Lower leg skin (tissue), 3 donors: ENCODE measurements at regions not wholly inside any gene's neighbourhood (a gene's known extent, or its start where the extent isn't known, plus 50 kb on each side); places are given as distances from the start of the nearest gene placed in this dataset.

Experiments
- POLR2A ChIP-seq, 2 donors: fragments of 450-650 bp; IDR thresholded peaks; one replicate each; pipeline ENCODE4 v1.6.1; 2016 to 2017; ENCODE audit warnings: antibody characterized with exemption in 2 of 2, mild to moderate bottlenecking in 1 of 2, moderate library complexity in 1 of 2
- TF ChIP-seq, protein P1 (sequence below), 3 donors: fragments of 450-650 bp; IDR thresholded peaks; one replicate each; pipeline ENCODE4 v1.5.1; 2016; ENCODE audit warnings: antibody characterized with exemption in 3 of 3, mild to moderate bottlenecking in 3 of 3, moderate library complexity in 2 of 3

DNA sequence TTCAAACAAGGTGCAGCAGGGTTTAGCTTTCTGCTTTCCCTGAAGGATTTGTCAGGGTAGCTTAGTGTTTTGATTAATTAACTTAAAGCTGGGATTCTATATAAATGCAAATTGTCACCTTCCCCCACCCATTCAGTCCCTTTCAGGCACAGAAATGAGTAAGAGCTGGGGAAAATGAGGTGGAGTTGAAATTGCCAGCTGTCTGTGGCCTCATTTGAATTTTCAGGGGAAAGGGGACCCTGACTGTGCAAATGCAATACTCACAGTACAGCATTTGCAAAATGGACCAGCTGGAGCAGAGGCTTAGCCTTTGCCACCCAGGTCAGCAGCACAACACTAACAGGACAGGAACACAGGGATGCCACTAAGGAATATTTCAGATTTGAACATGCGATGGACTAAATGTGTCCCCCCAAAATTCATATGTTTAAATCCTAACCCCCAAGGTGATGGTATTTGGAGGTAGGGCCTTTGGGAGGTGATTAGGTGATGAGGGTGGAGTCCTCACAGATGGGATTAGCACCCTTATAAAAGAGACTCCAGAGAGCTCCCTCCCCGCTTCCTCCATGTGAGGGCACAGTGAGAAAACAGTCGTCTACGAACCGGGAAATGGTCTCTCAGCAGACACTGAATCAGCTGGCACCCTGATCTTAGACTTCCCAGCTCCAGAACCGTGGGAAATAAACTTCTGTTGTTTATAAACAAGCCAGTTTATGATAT lies 59.5 kb upstream of the CYSLTR2 start:
- TF ChIP-seq, protein P1, sequence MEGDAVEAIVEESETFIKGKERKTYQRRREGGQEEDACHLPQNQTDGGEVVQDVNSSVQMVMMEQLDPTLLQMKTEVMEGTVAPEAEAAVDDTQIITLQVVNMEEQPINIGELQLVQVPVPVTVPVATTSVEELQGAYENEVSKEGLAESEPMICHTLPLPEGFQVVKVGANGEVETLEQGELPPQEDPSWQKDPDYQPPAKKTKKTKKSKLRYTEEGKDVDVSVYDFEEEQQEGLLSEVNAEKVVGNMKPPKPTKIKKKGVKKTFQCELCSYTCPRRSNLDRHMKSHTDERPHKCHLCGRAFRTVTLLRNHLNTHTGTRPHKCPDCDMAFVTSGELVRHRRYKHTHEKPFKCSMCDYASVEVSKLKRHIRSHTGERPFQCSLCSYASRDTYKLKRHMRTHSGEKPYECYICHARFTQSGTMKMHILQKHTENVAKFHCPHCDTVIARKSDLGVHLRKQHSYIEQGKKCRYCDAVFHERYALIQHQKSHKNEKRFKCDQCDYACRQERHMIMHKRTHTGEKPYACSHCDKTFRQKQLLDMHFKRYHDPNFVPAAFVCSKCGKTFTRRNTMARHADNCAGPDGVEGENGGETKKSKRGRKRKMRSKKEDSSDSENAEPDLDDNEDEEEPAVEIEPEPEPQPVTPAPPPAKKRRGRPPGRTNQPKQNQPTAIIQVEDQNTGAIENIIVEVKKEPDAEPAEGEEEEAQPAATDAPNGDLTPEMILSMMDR (IDR thresholded peaks at IDR 0.05), result no peak
- no peak for TF ChIP-seq POLR2A (IDR thresholded peaks at IDR 0.05)
